Fibroblast of mammary gland (primary cell): ENCODE measurements at regions not wholly inside any gene's neighbourhood (a gene's known extent, or its start where the extent isn't known, plus 50 kb on each side); places are given as distances from the start of the nearest gene placed in this dataset.
"Not testable (repeated sequence)": the region's sequence is repeated elsewhere in the genome, so short reads cannot be mapped to it uniquely, and the experiment has no call there.

Experiments
- DNase-seq: peaks from one replicate; pipeline ENCODE4 v3.0.0-alpha.2; 2010; ENCODE audit warnings: low read depth
- H3K4me3 ChIP-seq: 2 replicates; pipeline ENCODE4 v1.5.1; 2011; ENCODE audit warnings: low read depth, mild to moderate bottlenecking, low read length, moderate library complexity; ENCODE audit not compliant: control insufficient read depth
- CTCF ChIP-seq: conservative IDR thresholded peaks from 2 replicates; pipeline ENCODE4 v1.5.1; 2011; ENCODE audit warnings: low read depth, low read length, inconsistent platforms; ENCODE audit not compliant: control insufficient read depth, insufficient read depth

- TF ChIP-seq CTCF, result no peak
- DNase-seq, result peak; percentile 23
- no peak overlapping the region for H3K4me3 ChIP-seq
These were observed 68.3 kb downstream of the DYRK2 start for GRCh38 chr12:67716817-67717216.

GRCh38 chr12:67719303-67719702 is 70.8 kb downstream of the DYRK2 start:
- H3K4me3 ChIP-seq, DNase-seq: not testable (repeated sequence)

GRCh38 chr12:67720351-67720856 is 71.9 kb downstream of the DYRK2 start:
- TF ChIP-seq CTCF, result no peak
- no peak overlapping the region for H3K4me3 ChIP-seq
- DNase-seq, result peak; percentile 88

GRCh38 chr12:67721248-67721647 is 72.7 kb downstream of the DYRK2 start:
- no peak for TF ChIP-seq CTCF
- DNase-seq, result no peak
- H3K4me3 ChIP-seq, result no peak overlapping the region

GRCh38 chr12:67722296-67722695 is 73.8 kb downstream of the DYRK2 start:
- no peak overlapping the region for H3K4me3 ChIP-seq
- TF ChIP-seq CTCF, result no peak
- no peak for DNase-seq

- H3K4me3 ChIP-seq, result no peak overlapping the region
- no peak for TF ChIP-seq CTCF
- no peak for DNase-seq
These were observed 78.3 kb downstream of the DYRK2 start for GRCh38 chr12:67726868-67727267.

GRCh38 chr12:67727702-67728666 is 79.4 kb downstream of the DYRK2 start:
- no peak for DNase-seq
- no peak for TF ChIP-seq CTCF

More at GRCh38 chr12:67727702-67728666, 79.4 kb downstream of the DYRK2 start:
- no peak overlapping the region for H3K4me3 ChIP-seq
